Right atrium auricular region (tissue), 2 donors: ENCODE measurements at regions not wholly inside any gene's neighbourhood (a gene's known extent, or its start where the extent isn't known, plus 50 kb on each side); places are given as distances from the start of the nearest gene placed in this dataset.

Experiments used
- DNase-seq: peaks from one replicate; pipeline ENCODE4 v3.0.0-alpha.2; 2019; ENCODE audit warnings: low spot score
- H3K27ac ChIP-seq, 2 donors: fragments of 200-600 bp; sonication (generic); 1 replicate in 1 of 2; 2 replicates in 1 of 2; pipeline ENCODE4 v1.5.1; 2016 to 2019
- H3K27me3 ChIP-seq, 2 donors: fragments of 200-600 bp; sonication (generic); one replicate each; pipeline versions ENCODE4 v1.5.1 to v1.6.0; 2017 to 2019
- H3K36me3 ChIP-seq: fragments of 200-600 bp; sonication (generic); one replicate; pipeline ENCODE4 v1.5.1; 2016
- H3K4me1 ChIP-seq, 2 donors: fragments of 200-600 bp; sonication (generic); one replicate each; pipeline versions ENCODE4 v1.5.1 to v1.6.0; 2017 to 2019
- H3K4me3 ChIP-seq, 2 donors: fragments of 200-600 bp; sonication (generic); 1 replicate in 1 of 2; 2 replicates in 1 of 2; pipeline ENCODE4 v1.5.1; 2017 to 2019; ENCODE audit warnings: mild to moderate bottlenecking in 1 of 2, moderate library complexity in 1 of 2
- H3K9me3 ChIP-seq, 2 donors: fragments of 200-600 bp; sonication (generic); one replicate each; pipeline ENCODE4 v1.5.1; 2019
- TF ChIP-seq, protein P1 (sequence below), 2 donors: fragments of 200-600 bp; sonication (generic); IDR thresholded peaks; one replicate each; pipeline ENCODE4 v1.5.1; 2019; ENCODE audit warnings: antibody characterized with exemption in 2 of 2

- no peaks in the 10 kb centered on the region for H3K36me3 ChIP-seq
- TF ChIP-seq, protein P1, sequence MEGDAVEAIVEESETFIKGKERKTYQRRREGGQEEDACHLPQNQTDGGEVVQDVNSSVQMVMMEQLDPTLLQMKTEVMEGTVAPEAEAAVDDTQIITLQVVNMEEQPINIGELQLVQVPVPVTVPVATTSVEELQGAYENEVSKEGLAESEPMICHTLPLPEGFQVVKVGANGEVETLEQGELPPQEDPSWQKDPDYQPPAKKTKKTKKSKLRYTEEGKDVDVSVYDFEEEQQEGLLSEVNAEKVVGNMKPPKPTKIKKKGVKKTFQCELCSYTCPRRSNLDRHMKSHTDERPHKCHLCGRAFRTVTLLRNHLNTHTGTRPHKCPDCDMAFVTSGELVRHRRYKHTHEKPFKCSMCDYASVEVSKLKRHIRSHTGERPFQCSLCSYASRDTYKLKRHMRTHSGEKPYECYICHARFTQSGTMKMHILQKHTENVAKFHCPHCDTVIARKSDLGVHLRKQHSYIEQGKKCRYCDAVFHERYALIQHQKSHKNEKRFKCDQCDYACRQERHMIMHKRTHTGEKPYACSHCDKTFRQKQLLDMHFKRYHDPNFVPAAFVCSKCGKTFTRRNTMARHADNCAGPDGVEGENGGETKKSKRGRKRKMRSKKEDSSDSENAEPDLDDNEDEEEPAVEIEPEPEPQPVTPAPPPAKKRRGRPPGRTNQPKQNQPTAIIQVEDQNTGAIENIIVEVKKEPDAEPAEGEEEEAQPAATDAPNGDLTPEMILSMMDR (IDR thresholded peaks at IDR 0.05): no peak
- no peaks in the 10 kb centered on the region for H3K9me3 ChIP-seq
- no peak for DNase-seq
- H3K4me1 ChIP-seq: peaks cover 0 to 18% of the 10 kb centered on the region in 2 donors
- no peaks in the 10 kb centered on the region for H3K27me3 ChIP-seq
- H3K27ac ChIP-seq: no peak overlapping the region
- H3K4me3 ChIP-seq: no peak overlapping the region
Measured at GRCh38 chr3:56917361-56918110, 115.8 kb upstream of the ARHGEF3 start.

DNA sequence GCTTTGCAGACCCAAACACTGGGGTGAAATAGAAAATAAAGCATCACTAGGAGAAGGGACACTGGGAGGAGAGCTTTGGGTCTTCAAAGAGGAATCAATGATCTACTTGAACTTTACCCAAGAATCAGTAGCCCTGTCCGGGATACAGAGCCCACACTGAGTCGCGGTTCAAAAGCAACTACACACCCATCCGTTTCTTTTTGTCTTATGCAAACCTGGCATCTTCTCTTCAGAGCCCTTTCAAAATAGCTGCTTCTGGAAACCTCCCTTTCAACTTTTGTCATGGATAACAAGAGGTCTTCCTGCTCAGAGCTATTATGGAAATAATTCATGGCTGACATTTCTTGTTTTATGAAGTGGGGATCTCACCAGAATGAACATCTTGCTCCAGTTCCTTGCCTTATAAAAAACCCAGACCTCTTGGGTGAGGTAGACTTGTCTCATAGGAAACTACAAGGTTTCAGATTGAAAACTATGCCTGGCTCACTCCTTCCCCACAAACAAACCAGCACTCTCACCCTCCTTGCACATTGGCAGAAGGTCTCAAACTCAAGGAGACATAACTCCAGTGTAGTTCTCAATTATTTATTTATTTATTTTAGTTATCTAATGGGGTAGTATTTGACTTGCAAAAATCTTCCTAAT, 115.1 kb upstream of the ARHGEF3 start:
- peak overlapping the region; percentile 27 to 29 for H3K27ac ChIP-seq
- peak overlapping the region in 1 of 2 donors; percentile 32 for H3K4me3 ChIP-seq
- no peaks in the 10 kb centered on the region for H3K36me3 ChIP-seq
- TF ChIP-seq, protein P1 (IDR thresholded peaks at IDR 0.05): no peak
- DNase-seq: no peak
- H3K4me1 ChIP-seq: peaks cover 0 to 11% of the 10 kb centered on the region in 2 donors
- no peaks in the 10 kb centered on the region for H3K9me3 ChIP-seq
- no peaks in the 10 kb centered on the region for H3K27me3 ChIP-seq

DNA sequence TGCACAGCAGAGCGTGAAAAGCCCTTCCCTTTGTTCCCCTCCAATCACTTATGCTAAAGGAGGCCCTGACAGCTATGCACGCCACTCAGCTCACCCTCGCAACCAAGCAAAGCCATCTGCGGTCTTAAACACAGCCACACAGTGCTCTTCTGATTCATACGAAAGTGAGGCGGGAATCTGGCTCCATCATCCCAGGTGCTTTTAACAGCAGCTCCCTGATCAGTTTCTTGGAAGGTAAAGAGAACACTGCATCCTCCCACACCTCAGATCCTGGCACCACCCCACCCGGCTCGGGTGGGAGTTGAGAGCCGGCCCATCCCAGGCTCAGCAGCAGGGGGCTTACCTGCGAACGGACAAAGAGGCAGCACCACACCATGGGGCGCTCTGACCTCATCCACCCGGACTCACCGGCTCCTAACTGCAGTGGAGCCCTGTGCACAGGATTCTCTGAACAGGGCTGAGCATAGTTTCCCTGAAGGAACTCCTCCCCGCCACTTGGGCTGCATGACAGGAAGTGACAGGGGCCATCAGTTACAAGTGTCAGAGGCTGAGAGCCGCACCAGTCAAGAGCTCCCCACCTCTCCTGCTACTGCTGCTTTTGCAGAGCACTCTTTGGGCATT, 114.3 kb upstream of the ARHGEF3 start:
- peak overlapping the region; percentile 10 to 32 for H3K4me3 ChIP-seq
- DNase-seq: no peak

GRCh38 chr3:56914646-56915045, 112.9 kb upstream of the ARHGEF3 start:
- Histone ChIP-seq H3K9me3 (no peaks in the 10 kb centered on the region), H3K4me1 (peaks cover 0 to 17% of the 10 kb centered on the region in 2 donors), H3K36me3 (no peaks in the 10 kb centered on the region), H3K27me3 (no peaks in the 10 kb centered on the region), H3K27ac (peak overlapping the region in 1 of 2 donors; percentile 15), H3K4me3 (no peak overlapping the region)
- DNase-seq: no peak
- TF ChIP-seq, protein P1 (IDR thresholded peaks at IDR 0.05): no peak

More for the DNA sequence above, 114.3 kb upstream of the ARHGEF3 start:
- no peaks in the 10 kb centered on the region for H3K36me3 ChIP-seq
- peaks cover 0 to 12% of the 10 kb centered on the region in 2 donors for H3K4me1 ChIP-seq
- H3K9me3 ChIP-seq: no peaks in the 10 kb centered on the region
- H3K27ac ChIP-seq: peak overlapping the region; percentile 27 to 29
- no peaks in the 10 kb centered on the region for H3K27me3 ChIP-seq
- TF ChIP-seq, protein P1 (IDR thresholded peaks at IDR 0.05): no peak

DNA sequence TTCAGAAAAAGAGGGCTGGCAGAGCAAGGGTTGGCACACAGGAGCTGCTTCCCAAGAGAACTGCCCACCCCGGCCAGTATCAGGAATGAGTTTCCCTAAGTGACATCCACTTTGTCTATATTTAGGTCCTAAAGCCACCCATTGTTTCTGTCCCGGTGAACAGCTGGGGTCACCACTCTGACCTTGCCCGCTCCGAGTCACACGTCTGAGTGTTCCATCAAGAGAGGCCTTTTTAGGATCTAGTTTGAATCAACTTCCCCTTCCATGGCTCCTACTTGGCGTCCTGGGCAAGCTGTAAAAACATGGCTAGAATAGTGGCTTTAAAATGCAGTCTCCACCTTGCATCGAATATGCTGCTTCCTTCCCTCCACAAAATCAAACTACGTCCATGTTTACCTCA, 109.6 kb upstream of the ARHGEF3 start:
- DNase-seq: no peak
- H3K4me3 ChIP-seq: no peak overlapping the region
- TF ChIP-seq, protein P1 (IDR thresholded peaks at IDR 0.05): no peak
- no peaks in the 10 kb centered on the region for H3K36me3 ChIP-seq
- H3K27me3 ChIP-seq: no peaks in the 10 kb centered on the region
- peak overlapping the region in 1 of 2 donors; percentile 26 for H3K27ac ChIP-seq
- no peaks in the 10 kb centered on the region for H3K9me3 ChIP-seq
- H3K4me1 ChIP-seq: peaks cover 0 to 11% of the 10 kb centered on the region in 2 donors
